ENCODE measurements at regions not wholly inside any gene's neighbourhood (a gene's known extent, or its start where the extent isn't known, plus 50 kb on each side); places are given as distances from the start of the nearest gene placed in this dataset.

- TF ChIP-seq, protein P1, sequence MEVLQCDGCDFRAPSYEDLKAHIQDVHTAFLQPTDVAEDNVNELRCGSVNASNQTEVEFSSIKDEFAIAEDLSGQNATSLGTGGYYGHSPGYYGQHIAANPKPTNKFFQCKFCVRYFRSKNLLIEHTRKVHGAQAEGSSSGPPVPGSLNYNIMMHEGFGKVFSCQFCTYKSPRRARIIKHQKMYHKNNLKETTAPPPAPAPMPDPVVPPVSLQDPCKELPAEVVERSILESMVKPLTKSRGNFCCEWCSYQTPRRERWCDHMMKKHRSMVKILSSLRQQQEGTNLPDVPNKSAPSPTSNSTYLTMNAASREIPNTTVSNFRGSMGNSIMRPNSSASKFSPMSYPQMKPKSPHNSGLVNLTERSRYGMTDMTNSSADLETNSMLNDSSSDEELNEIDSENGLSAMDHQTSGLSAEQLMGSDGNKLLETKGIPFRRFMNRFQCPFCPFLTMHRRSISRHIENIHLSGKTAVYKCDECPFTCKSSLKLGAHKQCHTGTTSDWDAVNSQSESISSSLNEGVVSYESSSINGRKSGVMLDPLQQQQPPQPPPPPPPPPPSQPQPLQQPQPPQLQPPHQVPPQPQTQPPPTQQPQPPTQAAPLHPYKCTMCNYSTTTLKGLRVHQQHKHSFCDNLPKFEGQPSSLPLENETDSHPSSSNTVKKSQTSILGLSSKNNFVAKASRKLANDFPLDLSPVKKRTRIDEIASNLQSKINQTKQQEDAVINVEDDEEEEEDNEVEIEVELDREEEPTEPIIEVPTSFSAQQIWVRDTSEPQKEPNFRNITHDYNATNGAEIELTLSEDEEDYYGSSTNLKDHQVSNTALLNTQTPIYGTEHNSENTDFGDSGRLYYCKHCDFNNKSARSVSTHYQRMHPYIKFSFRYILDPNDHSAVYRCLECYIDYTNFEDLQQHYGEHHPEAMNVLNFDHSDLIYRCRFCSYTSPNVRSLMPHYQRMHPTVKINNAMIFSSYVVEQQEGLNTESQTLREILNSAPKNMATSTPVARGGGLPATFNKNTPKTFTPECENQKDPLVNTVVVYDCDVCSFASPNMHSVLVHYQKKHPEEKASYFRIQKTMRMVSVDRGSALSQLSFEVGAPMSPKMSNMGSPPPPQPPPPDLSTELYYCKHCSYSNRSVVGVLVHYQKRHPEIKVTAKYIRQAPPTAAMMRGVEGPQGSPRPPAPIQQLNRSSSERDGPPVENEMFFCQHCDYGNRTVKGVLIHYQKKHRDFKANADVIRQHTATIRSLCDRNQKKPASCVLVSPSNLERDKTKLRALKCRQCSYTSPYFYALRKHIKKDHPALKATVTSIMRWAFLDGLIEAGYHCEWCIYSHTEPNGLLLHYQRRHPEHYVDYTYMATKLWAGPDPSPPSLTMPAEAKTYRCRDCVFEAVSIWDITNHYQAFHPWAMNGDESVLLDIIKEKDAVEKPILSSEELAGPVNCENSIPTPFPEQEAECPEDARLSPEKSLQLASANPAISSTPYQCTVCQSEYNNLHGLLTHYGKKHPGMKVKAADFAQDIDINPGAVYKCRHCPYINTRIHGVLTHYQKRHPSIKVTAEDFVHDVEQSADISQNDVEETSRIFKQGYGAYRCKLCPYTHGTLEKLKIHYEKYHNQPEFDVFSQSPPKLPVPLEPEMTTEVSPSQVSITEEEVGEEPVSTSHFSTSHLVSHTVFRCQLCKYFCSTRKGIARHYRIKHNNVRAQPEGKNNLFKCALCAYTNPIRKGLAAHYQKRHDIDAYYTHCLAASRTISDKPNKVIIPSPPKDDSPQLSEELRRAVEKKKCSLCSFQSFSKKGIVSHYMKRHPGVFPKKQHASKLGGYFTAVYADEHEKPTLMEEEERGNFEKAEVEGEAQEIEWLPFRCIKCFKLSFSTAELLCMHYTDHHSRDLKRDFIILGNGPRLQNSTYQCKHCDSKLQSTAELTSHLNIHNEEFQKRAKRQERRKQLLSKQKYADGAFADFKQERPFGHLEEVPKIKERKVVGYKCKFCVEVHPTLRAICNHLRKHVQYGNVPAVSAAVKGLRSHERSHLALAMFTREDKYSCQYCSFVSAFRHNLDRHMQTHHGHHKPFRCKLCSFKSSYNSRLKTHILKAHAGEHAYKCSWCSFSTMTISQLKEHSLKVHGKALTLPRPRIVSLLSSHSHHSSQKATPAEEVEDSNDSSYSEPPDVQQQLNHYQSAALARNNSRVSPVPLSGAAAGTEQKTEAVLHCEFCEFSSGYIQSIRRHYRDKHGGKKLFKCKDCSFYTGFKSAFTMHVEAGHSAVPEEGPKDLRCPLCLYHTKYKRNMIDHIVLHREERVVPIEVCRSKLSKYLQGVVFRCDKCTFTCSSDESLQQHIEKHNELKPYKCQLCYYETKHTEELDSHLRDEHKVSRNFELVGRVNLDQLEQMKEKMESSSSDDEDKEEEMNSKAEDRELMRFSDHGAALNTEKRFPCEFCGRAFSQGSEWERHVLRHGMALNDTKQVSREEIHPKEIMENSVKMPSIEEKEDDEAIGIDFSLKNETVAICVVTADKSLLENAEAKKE (CRISPR knock-in tag; IDR thresholded peaks at IDR 0.05) = no peak
- TF ChIP-seq JUNB (IDR thresholded peaks at IDR 0.05; ENCODE audit: unreplicated experiment) (no peak), STAT1 (IDR thresholded peaks at IDR 0.05; ENCODE audit: unreplicated experiment) (no peak), CREB1 (CRISPR knock-in tag; IDR thresholded peaks at IDR 0.05; ENCODE audit: low read depth) (no peak), NANOG (IDR thresholded peaks at IDR 0.05; ENCODE audit: borderline replicate concordance) (no peak), ZNF114 (CRISPR knock-in tag; IDR thresholded peaks at IDR 0.05) (no peak), ETS1 (IDR thresholded peaks at IDR 0.05) (no peak)
- TF ChIP-seq, protein P2, sequence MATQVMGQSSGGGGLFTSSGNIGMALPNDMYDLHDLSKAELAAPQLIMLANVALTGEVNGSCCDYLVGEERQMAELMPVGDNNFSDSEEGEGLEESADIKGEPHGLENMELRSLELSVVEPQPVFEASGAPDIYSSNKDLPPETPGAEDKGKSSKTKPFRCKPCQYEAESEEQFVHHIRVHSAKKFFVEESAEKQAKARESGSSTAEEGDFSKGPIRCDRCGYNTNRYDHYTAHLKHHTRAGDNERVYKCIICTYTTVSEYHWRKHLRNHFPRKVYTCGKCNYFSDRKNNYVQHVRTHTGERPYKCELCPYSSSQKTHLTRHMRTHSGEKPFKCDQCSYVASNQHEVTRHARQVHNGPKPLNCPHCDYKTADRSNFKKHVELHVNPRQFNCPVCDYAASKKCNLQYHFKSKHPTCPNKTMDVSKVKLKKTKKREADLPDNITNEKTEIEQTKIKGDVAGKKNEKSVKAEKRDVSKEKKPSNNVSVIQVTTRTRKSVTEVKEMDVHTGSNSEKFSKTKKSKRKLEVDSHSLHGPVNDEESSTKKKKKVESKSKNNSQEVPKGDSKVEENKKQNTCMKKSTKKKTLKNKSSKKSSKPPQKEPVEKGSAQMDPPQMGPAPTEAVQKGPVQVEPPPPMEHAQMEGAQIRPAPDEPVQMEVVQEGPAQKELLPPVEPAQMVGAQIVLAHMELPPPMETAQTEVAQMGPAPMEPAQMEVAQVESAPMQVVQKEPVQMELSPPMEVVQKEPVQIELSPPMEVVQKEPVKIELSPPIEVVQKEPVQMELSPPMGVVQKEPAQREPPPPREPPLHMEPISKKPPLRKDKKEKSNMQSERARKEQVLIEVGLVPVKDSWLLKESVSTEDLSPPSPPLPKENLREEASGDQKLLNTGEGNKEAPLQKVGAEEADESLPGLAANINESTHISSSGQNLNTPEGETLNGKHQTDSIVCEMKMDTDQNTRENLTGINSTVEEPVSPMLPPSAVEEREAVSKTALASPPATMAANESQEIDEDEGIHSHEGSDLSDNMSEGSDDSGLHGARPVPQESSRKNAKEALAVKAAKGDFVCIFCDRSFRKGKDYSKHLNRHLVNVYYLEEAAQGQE (IDR thresholded peaks at IDR 0.05; ENCODE audit: unreplicated experiment) = no peak
Observed at GRCh38 chr7:125089171-125089570, 159.5 kb upstream of the POT1 start (continued).

Data from GM23338 (cell line).